ENCODE measurements at regions not wholly inside any gene's neighbourhood (a gene's known extent, or its start where the extent isn't known, plus 50 kb on each side); places are given as distances from the start of the nearest gene placed in this dataset.

- no peak overlapping the region for H4K91ac ChIP-seq (ENCODE audit: low read depth, low read length)
- H3K4me2 ChIP-seq (ENCODE audit: low read length), result no peak overlapping the region
- H3K27me3 ChIP-seq (ENCODE audit: insufficient read depth, low read length), result no peaks in the 10 kb centered on the region
- H2AFZ ChIP-seq (ENCODE audit: insufficient read depth, low read length, poor library complexity), result no peak overlapping the region
- no peak overlapping the region for H2BK5ac ChIP-seq (ENCODE audit: low read depth, low read length, poor library complexity)
- no peak overlapping the region for H3K14ac ChIP-seq (ENCODE audit: low read length)
- H2BK12ac ChIP-seq (ENCODE audit: low read length), result no peak overlapping the region
- H4K12ac ChIP-seq (ENCODE audit: low read depth, low read length), result no peak overlapping the region
- no peak overlapping the region for H3K27ac ChIP-seq (ENCODE audit: low read depth, low read length)
- no peak overlapping the region for H3K4me3 ChIP-seq (ENCODE audit: low read depth, low read length)
- no peaks in the 10 kb centered on the region for H3K79me2 ChIP-seq (ENCODE audit: control insufficient read depth, insufficient read depth, low read length, poor library complexity)
- H3K9ac ChIP-seq (ENCODE audit: low read length), result no peak overlapping the region
- H3K18ac ChIP-seq (ENCODE audit: low read length), result no peak overlapping the region
- H3K4me1 ChIP-seq (ENCODE audit: control insufficient read depth in 1 of 2, insufficient read depth in 2 of 2, low read length in 2 of 2), result no peaks in the 10 kb centered on the region
- H2AK5ac ChIP-seq (ENCODE audit: low read length), result no peak overlapping the region
- H3K23ac ChIP-seq (ENCODE audit: low read length), result no peak overlapping the region
- no peak overlapping the region for H3K4ac ChIP-seq (ENCODE audit: low read depth, low read length)
- no peak overlapping the region for H4K8ac ChIP-seq (ENCODE audit: low read depth, low read length)
- peaks cover 3% of the 10 kb centered on the region for H3K9me3 ChIP-seq (ENCODE audit: insufficient read depth, low read depth, low read length)
- H2BK120ac ChIP-seq (ENCODE audit: insufficient read depth, low read length, poor library complexity), result no peak overlapping the region
- no peaks in the 10 kb centered on the region for H3K36me3 ChIP-seq (ENCODE audit: control insufficient read depth in 1 of 2, insufficient read depth in 2 of 2, low read length in 2 of 2)
- WGBS (ENCODE audit: extremely low coverage, insufficient coverage, insufficient read length), result no CpG with 5 or more reads among the region's 3 CpGs
- DNase-seq, result peak; percentile 9 to 71
- H3K79me1 ChIP-seq (ENCODE audit: low read length), result no peaks in the 10 kb centered on the region
Observed at GRCh38 chr12:115364921-115365320, 680.9 kb upstream of the TBX3 start.

GRCh38 chr12:115362339-115362976 is 678.5 kb upstream of the TBX3 start:
- Histone ChIP-seq H3K9ac (ENCODE audit: low read length) (no peak overlapping the region), H4K12ac (ENCODE audit: low read depth, low read length) (no peak overlapping the region), H2BK5ac (ENCODE audit: low read depth, low read length, poor library complexity) (no peak overlapping the region), H4K8ac (ENCODE audit: low read depth, low read length) (no peak overlapping the region), H4K91ac (ENCODE audit: low read depth, low read length) (no peak overlapping the region), H3K27me3 (ENCODE audit: insufficient read depth, low read length) (no peaks in the 10 kb centered on the region), H2AK5ac (ENCODE audit: low read length) (no peak overlapping the region), H3K79me1 (ENCODE audit: low read length) (no peaks in the 10 kb centered on the region), H3K79me2 (ENCODE audit: control insufficient read depth, insufficient read depth, low read length, poor library complexity) (no peaks in the 10 kb centered on the region), H2BK12ac (ENCODE audit: low read length) (no peak overlapping the region), H3K4me3 (ENCODE audit: low read depth, low read length) (no peak overlapping the region), H3K36me3 (ENCODE audit: control insufficient read depth in 1 of 2, insufficient read depth in 2 of 2, low read length in 2 of 2) (no peaks in the 10 kb centered on the region), H3K18ac (ENCODE audit: low read length) (no peak overlapping the region), H3K27ac (ENCODE audit: low read depth, low read length) (no peak overlapping the region), H2BK120ac (ENCODE audit: insufficient read depth, low read length, poor library complexity) (no peak overlapping the region), H3K14ac (ENCODE audit: low read length) (no peak overlapping the region), H3K9me3 (ENCODE audit: insufficient read depth, low read depth, low read length) (peaks cover 3% of the 10 kb centered on the region), H3K4ac (ENCODE audit: low read depth, low read length) (no peak overlapping the region), H2AFZ (ENCODE audit: insufficient read depth, low read length, poor library complexity) (no peak overlapping the region), H3K23ac (ENCODE audit: low read length) (no peak overlapping the region), H3K4me2 (ENCODE audit: low read length) (no peak overlapping the region), H3K4me1 (ENCODE audit: control insufficient read depth in 1 of 2, insufficient read depth in 2 of 2, low read length in 2 of 2) (no peaks in the 10 kb centered on the region)
- no CpG with 5 or more reads among the region's 4 CpGs for WGBS (ENCODE audit: extremely low coverage, insufficient coverage, insufficient read length)
- no peak for DNase-seq

- Histone ChIP-seq H3K18ac (ENCODE audit: low read length) (no peak overlapping the region), H2BK12ac (ENCODE audit: low read length) (no peak overlapping the region), H3K27me3 (ENCODE audit: insufficient read depth, low read length) (no peaks in the 10 kb centered on the region), H3K9me3 (ENCODE audit: insufficient read depth, low read depth, low read length) (no peaks in the 10 kb centered on the region), H3K4me2 (ENCODE audit: low read length) (no peak overlapping the region), H3K79me2 (ENCODE audit: control insufficient read depth, insufficient read depth, low read length, poor library complexity) (no peaks in the 10 kb centered on the region), H2AFZ (ENCODE audit: insufficient read depth, low read length, poor library complexity) (no peak overlapping the region), H3K36me3 (ENCODE audit: control insufficient read depth in 1 of 2, insufficient read depth in 2 of 2, low read length in 2 of 2) (no peaks in the 10 kb centered on the region), H3K9ac (ENCODE audit: low read length) (no peak overlapping the region), H3K27ac (ENCODE audit: low read depth, low read length) (no peak overlapping the region), H2BK120ac (ENCODE audit: insufficient read depth, low read length, poor library complexity) (no peak overlapping the region), H2AK5ac (ENCODE audit: low read length) (no peak overlapping the region), H4K8ac (ENCODE audit: low read depth, low read length) (no peak overlapping the region), H3K14ac (ENCODE audit: low read length) (no peak overlapping the region), H4K91ac (ENCODE audit: low read depth, low read length) (no peak overlapping the region), H2BK5ac (ENCODE audit: low read depth, low read length, poor library complexity) (no peak overlapping the region), H3K79me1 (ENCODE audit: low read length) (no peaks in the 10 kb centered on the region), H3K4ac (ENCODE audit: low read depth, low read length) (no peak overlapping the region), H3K4me1 (ENCODE audit: control insufficient read depth in 1 of 2, insufficient read depth in 2 of 2, low read length in 2 of 2) (no peaks in the 10 kb centered on the region), H3K23ac (ENCODE audit: low read length) (no peak overlapping the region), H3K4me3 (ENCODE audit: low read depth, low read length) (no peak overlapping the region), H4K12ac (ENCODE audit: low read depth, low read length) (no peak overlapping the region)
- DNase-seq, result no peak
- WGBS (ENCODE audit: extremely low coverage, insufficient coverage, insufficient read length), result no CpG with 5 or more reads among the region's 12 CpGs
Observed at GRCh38 chr12:115357681-115358080, 673.7 kb upstream of the TBX3 start.

- Histone ChIP-seq H2AK5ac (ENCODE audit: low read length) (no peak overlapping the region), H3K4me1 (ENCODE audit: control insufficient read depth in 1 of 2, insufficient read depth in 2 of 2, low read length in 2 of 2) (no peaks in the 10 kb centered on the region), H4K8ac (ENCODE audit: low read depth, low read length) (no peak overlapping the region), H2BK12ac (ENCODE audit: low read length) (no peak overlapping the region), H3K36me3 (ENCODE audit: control insufficient read depth in 1 of 2, insufficient read depth in 2 of 2, low read length in 2 of 2) (no peaks in the 10 kb centered on the region), H3K79me2 (ENCODE audit: control insufficient read depth, insufficient read depth, low read length, poor library complexity) (no peaks in the 10 kb centered on the region), H3K9me3 (ENCODE audit: insufficient read depth, low read depth, low read length) (no peaks in the 10 kb centered on the region), H3K4ac (ENCODE audit: low read depth, low read length) (no peak overlapping the region), H2BK120ac (ENCODE audit: insufficient read depth, low read length, poor library complexity) (no peak overlapping the region), H3K27ac (ENCODE audit: low read depth, low read length) (no peak overlapping the region), H4K12ac (ENCODE audit: low read depth, low read length) (no peak overlapping the region), H3K18ac (ENCODE audit: low read length) (no peak overlapping the region), H3K23ac (ENCODE audit: low read length) (no peak overlapping the region), H2BK5ac (ENCODE audit: low read depth, low read length, poor library complexity) (no peak overlapping the region), H2AFZ (ENCODE audit: insufficient read depth, low read length, poor library complexity) (no peak overlapping the region), H3K4me2 (ENCODE audit: low read length) (no peak overlapping the region), H3K4me3 (ENCODE audit: low read depth, low read length) (no peak overlapping the region), H4K91ac (ENCODE audit: low read depth, low read length) (no peak overlapping the region), H3K79me1 (ENCODE audit: low read length) (no peaks in the 10 kb centered on the region), H3K27me3 (ENCODE audit: insufficient read depth, low read length) (no peaks in the 10 kb centered on the region), H3K9ac (ENCODE audit: low read length) (no peak overlapping the region), H3K14ac (ENCODE audit: low read length) (no peak overlapping the region)
- DNase-seq, result no peak
- WGBS (ENCODE audit: extremely low coverage, insufficient coverage, insufficient read length), result no CpG with 5 or more reads among the region's 2 CpGs
Observed at GRCh38 chr12:115355301-115355700, 671.3 kb upstream of the TBX3 start.

All from trophoblast cell (in vitro differentiated cells and primary cell).